ENCODE measurements at regions not wholly inside any gene's neighbourhood (a gene's known extent, or its start where the extent isn't known, plus 50 kb on each side); places are given as distances from the start of the nearest gene placed in this dataset.
"Not testable (repeated sequence)": the region's sequence is repeated elsewhere in the genome, so short reads cannot be mapped to it uniquely, and the experiment has no call there.

DNA sequence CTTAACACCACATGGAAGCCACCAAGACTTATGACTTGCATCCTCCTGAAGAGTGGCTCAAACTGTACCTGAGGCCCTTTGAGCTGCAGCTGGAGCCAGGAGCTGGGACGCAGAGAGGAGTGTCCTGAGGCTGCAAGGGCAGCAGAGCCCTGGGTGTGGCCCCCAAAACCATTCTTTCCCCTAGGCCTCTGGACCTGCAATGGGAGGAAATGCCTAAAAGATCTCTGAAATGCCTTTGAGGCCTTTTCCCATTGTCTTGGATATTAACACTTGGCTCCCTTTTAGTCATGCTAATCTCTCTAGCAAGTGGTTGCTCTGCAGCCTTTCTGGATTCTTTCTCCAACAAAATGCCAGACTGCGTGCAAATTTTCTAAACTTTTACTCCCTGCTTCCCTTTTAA lies 156.1 kb downstream of the SLC38A4 start:
- no peak for DNase-seq (ENCODE audit: low read depth)

DNA sequence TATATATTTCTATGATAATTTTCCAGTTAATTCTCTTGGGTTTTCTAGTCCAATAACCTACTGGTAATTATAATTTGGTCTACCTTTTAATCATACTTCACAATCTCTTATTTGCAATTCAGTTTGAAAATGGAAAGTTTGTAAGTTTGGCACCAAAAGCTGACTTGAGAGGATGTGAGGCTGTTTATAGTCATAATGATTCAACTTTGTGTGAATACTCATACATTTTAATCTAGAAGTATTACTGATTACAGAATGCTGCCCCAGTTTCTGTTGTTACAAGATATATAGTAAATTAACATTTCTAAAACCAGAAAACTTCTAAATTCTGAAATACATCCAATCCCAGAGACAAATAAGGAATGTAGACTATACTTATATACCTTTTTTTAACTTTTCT lies 158.2 kb downstream of the SLC38A4 start:
- DNase-seq (ENCODE audit: low read depth) = peak; percentile 51

DNA sequence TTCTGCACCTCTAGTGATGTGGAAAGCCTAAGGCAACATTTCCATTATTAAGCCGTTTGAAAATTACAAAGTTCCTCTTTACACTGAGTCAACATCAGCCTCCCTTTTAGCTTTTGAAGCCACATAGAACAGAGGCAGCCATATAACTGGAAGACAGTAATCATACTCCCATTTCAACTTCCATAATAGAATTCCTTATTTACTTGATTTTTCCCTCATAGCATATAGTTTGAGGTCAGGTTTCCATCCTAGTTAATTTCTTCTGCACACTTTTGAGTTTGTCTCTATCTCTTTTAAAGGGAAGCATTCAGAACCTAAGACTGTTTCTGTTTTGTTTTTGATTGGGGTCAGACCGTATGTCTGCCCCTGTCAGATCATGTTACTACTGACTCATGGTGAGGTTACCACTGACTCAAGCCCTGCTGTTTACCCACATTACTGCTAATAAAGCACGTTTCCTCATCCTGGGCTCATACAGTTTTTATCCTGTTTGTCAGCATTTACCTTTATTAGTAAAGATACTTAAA lies 161.0 kb downstream of the SLC38A4 start:
- peak; percentile 98 for DNase-seq (ENCODE audit: low read depth)

DNA sequence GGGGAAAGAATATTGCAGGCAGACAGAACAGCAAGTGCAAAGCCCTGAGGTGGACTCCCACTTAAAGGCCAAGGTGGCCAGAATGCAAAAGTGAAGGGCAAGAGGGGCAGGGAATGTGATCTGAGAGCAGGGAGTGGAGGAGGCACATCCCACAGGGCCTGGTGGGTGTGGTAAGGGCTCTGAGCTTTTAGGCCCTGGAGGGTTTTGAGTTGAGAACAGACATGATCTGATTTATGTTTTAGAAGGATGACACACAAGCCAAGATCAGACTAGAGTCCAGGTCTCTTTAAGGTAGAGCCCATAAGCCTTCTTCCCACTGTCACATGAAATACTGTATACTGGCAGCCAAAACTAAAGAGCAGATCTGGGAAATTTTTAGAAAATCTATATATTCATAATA lies 162.5 kb downstream of the SLC38A4 start:
- no peak for DNase-seq (ENCODE audit: low read depth)

DNA sequence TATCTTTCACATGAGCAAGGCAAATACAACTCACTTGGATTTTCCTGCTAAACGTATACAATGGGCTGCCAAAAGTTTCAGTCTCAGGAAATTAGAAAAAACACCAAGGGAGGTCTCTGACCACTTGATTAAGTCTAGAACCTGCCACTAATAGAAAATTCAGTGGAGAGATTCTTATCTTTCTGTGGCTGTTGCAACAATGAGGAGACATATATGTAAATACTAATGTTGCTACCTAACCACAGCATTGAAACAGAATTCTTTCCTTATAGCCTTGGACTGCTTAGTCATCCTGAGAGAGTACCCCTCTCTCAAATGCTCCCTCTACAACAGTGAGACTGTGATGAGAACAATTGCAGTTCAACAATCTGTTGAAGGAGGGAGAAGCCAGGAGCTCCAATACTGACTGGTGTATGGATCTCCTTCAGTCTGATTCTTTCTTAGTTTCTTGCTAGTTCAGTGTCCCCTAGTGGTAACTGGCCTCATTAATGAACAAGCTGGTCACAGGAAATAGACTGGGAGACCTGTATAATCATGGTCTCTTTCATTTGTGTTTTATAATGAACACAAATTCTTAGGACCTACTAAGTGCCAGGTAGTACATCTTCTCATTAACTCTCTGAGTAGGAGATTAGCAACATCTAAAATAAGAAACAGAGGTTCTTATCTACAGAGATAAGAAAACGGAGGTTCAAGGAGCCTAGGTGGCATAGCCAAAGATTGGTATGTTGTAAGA lies 164.5 kb downstream of the SLC38A4 start:
- peak; percentile 94 for DNase-seq (ENCODE audit: low read depth)

DNA sequence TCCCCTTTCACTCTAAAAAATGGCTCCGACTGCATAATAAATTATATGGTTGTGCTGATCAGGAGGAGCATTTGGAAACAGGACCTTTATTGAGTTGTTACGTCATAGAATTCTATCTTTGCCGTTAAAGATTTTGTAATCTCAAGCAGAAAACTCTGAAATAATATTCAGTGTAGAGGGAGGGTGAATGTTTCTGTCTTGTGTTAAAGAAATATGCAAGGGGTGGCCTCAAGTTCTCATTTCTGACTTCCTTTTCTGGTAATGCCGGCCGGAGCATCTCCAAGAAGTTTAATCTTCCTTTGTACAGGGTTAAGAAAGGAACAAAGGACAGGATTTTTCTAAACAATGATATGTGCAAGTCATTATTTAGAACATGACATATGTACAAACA lies 165.1 kb downstream of the SLC38A4 start:
- peak; percentile 71 for DNase-seq (ENCODE audit: low read depth)

DNA sequence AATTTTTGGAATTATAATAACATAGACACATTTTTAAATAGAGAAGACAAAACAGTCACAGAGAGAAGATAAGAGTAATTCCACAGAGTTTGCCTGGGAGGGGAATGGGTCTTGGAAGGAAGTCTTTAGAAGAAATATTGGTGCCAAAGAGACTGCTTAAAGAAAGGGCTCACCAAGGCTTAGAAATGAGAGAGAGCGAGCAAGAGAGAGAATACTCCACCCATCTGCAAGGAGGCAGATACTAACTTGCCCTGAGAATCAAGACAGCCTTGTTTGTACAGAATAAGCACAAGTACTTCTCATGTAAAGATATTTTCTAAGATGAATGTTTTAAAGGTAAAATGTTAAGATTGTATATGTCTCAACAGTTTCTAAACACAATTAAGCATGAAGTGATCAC lies 165.5 kb downstream of the SLC38A4 start:
- DNase-seq (ENCODE audit: low read depth) = peak; percentile 45

DNA sequence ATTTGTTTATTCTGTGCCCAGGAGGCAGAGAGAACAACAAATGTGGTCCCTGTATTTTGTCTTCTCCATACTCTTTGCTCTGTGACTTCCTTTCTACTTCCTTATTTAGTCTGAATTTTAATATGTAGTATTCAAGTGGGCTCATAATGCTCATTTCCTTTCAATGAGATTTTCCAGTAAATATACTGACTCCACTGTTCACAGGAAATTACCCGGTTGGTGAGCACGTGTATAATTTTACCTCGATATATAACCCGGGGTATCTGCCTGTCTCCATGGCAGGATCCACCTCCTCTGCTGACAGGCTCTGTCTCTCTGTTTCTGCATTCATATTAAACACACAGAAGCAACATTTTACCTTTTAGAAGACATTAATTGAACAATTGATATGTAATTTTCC lies 166.0 kb downstream of the SLC38A4 start:
- peak; percentile 38 for DNase-seq (ENCODE audit: low read depth)

DNA sequence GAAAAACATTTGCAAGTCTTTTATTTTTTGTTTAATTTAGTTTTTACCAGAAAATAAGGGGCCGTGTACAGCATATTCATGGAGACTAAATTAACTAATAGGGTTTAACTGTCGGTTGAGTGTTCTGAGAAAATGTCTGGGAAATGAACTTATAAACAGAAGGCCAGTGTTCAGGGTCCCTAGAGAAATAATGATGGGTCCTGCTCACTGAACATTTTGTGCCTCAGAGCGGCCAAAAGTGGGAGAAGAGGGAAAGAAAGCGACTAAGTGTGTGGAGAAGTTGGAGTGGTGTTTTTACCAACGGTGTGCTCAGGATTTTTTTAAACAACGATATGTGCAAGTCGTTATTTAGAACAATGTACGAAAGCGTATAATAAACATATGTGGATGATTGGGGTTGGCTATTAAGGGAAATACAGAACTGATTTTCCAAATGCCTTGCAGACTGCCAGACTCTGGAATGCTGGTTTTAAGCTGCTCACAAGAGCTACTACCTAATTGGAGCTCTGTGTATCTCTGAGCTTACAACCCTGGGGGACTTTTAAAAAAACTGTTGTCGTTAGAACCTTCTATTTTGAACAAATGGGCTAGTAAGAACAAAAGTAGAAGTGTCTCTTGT lies 166.7 kb downstream of the SLC38A4 start:
- DNase-seq (ENCODE audit: low read depth) = peak; percentile 40

DNA sequence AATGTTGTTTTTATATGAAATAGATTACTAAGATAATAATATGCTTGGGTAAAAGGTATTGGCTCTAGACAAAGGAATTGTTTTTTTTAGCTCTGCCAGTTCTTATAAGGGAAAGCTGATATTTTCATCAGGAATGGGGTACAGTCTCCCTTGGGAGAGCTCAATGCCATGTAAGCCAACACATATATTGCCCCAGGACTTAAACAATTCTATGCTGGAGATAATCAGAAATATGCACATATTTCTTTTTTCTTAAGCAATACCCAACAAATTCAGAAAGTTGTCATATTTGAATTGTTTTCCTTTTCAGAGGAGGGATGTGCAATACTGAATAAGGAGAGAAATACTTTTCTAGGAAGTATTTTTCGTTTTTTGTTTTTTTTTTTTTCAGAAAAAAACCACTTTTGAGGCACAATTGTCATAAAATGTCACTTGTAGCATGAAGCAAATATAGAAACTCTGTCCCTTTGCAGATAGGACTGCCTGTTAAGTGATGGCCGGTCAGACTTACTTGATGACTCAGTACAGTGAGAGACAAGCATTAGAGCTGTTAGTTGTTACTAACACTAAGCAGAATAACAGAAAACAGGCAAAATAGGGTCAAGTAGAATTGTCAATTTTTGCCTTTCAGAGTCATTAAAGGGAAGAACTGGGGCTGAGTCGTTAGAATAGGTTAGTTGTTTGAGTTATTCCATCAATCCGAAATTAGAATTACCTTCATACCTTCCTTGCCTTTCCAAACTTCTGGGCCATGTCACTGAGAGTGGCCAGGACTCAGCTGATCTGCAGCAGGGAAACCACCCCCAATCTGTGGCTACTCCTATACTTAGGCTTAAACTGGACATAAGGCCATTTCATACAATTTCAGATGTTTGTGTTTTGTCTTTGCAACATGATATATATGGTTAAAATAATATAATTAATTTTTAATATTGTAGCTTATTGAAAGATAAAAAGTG lies 168.1 kb downstream of the SLC38A4 start:
- peak; percentile 50 for DNase-seq (ENCODE audit: low read depth)

DNA sequence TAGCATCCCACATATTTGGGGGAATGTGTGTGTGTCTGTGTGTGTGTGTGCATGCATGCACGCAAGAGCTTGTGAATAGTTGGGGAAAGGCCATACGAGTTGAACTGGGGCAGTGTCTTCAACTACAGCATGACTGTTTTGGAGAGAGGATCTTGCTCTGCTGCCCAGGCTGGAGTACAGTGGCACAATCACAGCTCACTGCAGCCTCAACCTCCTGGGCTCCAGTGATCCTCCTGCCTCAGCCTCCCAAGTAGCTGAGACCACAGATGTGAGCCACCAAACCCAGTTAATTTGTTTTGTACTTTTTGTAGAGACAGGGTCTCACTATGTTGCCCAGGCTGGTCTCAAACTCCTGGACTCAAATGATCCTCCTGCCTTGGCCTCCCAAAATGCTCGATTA lies 169.8 kb downstream of the SLC38A4 start:
- DNase-seq (ENCODE audit: low read depth) = not testable (repeated sequence)

DNA sequence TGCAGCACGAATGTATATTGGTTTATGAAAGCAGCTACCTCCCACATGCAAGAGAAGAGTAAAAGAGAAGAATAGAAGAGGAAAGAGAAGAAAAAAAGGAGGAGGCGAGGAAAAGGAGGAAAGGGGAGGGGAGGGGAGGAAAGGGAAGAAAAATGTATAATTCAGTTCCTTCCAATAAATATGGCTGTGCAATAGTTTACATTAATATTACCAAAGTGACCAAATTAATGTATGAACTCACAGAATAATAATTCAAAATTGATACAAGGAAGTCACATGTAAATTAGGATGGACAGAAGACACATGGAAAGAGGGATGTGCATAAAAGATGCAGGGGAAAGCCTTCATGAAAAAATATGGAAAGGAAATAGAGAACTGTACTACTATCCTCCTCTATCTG lies 172.5 kb downstream of the SLC38A4 start:
- DNase-seq (ENCODE audit: low read depth) = no peak

DNA sequence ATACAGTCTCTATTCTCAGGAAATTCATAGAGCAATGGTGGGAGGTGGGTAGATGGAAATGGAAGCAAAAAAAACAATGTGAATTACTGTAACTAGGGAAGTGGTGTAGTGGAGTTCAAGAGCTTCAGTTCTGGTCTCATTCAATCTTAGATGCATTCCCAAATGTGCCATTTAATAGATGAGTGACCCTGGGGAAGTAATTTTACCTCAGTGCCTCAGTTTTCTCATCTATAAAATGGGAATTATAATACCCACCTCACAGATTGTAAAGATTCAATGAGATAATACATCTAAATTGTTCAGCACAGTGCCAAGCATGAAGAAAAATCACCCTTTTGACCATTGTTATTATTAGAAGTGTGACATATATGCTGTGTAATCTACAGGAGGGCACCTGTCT lies 173.1 kb downstream of the SLC38A4 start:
- DNase-seq (ENCODE audit: low read depth) = no peak

DNA sequence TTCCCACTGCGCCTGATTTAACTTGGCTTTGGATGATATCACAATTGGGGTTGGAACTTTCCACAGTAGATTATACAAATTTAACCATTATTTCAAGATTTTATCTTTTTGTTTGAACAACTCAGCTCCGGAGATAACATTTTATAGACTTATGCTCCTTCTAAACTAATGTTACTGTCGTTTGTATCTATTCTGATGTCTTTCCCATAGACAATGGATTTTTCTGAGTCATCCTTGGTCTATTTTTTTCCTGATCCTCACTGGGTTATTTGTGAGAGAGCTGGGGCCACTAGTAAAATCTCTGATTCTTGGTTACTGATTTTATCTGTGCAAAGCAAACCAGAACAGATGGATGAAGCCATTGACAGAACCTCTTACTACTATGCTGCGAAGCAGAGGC lies 175.1 kb downstream of the SLC38A4 start:
- no peak for DNase-seq (ENCODE audit: low read depth)

DNA sequence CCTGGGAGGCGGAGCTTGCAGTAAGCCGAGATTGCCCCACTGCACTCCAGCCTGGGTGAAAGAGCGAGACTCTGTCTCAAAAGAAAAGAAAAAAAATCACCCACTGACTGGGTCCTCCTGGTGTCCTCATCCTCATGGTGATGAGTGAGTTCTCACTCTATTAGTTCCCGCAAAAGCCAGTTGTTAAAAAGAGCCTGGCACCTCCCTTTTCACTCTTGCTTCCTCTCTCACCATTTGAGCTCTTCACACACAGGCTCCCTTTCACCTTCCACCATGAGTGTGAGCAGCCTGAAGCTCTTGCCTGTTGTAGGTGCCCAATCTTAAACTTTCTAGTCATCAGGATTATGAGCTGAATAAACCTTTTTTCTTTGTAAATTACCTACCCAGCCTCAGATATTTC lies 176.4 kb downstream of the SLC38A4 start:
- no peak for DNase-seq (ENCODE audit: low read depth)

DNA sequence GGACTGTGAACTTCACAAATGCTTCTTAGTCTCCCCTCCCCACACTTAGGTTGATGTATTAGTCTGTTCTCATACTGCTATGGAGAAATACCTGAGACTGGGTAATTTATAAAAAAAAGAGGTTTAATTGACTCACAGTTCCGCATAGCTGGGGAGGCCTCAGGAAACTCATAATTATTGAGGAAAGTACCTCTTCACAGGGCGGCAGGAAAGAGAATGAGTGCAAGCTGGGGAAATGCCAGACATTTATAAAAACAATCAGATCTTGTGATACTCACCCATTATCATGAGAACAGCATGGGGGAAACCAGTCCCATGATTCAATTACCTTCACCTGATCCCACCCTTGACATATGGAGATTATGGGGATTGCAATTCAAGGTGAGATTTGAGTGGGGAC lies 178.8 kb downstream of the SLC38A4 start:
- DNase-seq (ENCODE audit: low read depth) = no peak

DNA sequence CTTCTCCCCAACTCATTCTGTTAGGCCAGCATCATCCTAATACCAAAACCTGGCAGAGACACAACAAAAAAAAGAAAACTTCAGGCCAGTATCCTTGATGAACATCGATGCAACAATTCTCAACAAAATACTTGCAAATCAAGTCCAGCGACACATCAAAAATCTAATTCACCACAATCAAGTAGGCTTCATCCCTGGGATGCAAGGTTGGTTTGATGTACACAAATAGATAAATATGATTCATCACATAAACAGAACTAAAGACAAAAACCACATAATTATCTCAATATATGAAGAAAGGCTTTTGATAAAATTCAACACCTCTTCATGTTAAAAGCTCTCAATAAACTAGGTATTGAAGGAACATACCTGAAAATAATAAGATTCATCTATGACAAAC lies 184.1 kb downstream of the SLC38A4 start:
- DNase-seq (ENCODE audit: low read depth) = not testable (repeated sequence)

DNA sequence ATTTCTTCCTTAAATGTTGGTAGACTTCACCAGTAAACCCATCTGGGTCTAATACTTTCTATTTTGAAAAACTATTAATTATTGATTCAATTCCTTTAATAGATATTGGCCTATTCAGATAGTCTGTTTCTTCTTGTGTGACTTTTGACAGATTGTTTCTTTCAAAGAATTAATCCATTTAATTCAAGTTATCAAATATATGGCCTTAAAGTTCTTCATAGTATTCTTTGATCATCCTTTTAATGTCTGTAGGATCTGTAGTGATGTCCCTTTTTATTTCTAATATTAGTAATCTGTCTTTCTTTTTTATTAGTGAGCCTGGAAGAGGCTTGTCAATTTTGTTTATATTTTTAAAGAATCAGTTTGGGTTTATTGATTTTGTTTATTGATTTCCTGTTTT lies 190.0 kb downstream of the SLC38A4 start:
- DNase-seq (ENCODE audit: low read depth) = no peak

DNA sequence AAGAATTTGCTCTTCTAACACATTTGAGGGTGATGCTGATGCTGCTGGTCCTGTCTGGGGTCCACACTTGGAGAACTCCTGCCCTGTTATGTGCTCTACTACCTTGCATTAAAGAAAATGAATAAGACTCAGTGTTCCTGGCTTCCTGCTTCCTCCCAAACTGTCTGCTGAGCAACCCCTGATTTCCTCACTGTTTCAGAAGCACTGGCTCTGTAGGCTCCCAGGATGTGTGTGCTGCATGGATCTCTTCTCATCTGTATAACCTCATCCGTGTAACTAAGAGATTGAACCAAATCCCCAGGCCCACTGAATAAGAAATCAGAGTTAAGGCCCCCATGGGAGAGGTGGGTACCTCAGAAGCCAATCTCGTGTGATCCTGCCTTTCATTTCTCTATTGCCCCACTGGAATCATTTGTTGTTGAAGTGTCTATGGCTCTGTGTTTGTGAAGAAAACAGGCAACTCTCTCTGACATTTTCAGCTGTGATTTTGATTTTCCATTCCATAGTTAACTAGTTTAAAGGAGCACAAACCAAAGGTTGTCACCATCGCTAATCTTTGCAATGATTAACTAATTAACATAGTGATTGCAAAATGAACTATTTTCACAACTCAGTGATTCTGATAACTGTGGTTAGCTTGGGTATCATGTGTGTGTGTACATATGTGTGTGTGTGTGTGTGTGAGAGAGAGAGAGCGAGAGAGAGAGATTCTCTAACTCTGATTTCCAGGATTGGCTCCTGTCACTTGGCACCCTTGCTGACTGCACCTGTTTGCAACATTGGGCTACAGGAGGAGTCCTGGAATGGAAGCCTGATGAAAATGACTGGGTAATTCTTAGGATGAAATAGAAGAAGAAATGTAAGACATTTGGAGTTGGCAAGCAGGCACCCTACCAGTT lies 196.2 kb downstream of the SLC38A4 start:
- no peak for DNase-seq (ENCODE audit: low read depth)

DNA sequence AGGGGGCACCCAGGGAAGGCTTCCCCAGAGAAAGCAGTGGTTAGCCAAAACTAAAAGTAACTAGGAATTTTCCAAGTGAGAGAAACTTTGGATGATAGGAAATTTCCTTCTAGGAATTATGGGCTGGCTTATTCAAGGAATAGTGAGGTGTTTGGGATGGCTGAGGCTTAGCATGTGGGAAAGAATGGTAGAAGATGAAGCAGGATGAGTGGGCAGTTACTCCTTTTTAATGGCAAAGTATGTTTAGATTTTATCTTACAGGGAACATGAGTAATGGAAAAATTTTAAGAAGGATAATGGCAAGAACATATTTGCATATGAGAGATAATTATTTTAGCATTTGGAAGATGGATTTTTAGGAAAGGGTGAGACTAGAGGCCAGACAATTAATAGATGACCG lies 197.6 kb downstream of the SLC38A4 start:
- no peak for DNase-seq (ENCODE audit: low read depth)

DNA sequence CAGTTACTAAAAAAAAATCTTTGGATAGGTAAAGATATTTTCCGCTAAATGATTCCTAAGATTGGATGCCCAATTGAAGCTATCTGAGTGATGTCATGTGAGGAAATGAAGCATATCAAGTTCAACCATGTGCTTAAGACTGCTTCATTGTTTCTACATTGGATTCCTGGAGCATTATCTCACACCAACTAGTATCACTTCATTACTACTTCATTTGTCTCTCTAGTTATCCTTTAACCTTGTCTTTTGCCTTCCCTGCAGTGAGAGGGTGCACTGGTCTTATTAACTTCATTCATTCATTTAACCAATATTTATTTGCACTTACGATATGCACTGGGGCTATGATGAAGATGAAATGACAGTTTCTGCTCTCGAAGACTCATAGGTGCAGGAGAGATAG lies 198.1 kb downstream of the SLC38A4 start:
- no peak for DNase-seq (ENCODE audit: low read depth)

DNA sequence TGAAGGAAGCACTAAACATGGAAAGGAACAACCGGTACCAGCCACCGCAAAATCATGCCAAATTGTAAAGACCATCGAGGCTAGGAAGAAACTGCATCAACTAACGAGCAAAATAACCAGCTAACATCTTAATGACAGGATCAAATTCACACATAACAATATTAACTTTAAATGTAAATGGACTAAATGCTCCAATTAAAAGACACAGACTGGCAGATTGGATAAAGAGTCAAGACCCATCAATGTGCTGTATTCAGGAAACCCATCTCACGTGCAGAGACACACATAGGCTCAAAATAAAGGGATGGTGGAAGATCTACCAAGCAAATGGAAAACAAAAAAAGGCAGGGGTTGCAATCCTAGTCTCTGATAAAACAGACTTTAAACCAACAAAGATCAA lies 206.3 kb downstream of the SLC38A4 start:
- not testable (repeated sequence) for DNase-seq (ENCODE audit: low read depth)

Measured in iris pigment epithelial cell (primary cell).